ENCODE measurements at regions not wholly inside any gene's neighbourhood (a gene's known extent, or its start where the extent isn't known, plus 50 kb on each side); places are given as distances from the start of the nearest gene placed in this dataset.
"Not testable (repeated sequence)": the region's sequence is repeated elsewhere in the genome, so short reads cannot be mapped to it uniquely, and the experiment has no call there.

DNA sequence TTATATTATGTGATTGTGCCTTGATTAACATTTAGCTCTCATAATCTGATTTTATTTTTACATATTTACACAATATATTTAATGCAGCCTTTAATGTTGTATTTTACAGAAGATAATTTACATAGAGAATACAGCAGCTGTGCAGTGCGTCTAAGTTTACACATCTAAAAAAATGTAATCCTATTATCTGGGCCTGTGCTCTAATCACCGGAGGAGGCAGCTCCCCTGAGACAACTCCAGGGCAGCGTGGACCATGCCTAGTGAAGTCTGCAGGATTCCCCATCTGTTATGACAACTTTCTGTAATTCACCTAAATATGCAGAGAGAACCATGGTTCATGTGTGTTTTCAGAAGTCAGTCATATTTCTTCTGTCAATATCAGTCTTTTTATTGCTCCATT lies 1149.3 kb downstream of the TMEM121 start:
- not testable (repeated sequence) for TF ChIP-seq CTCF, POLR2A (IDR thresholded peaks at IDR 0.05)

Data from testis (tissue), 2 donors.